ENCODE measurements at regions not wholly inside any gene's neighbourhood (a gene's known extent, or its start where the extent isn't known, plus 50 kb on each side); places are given as distances from the start of the nearest gene placed in this dataset.

DNA sequence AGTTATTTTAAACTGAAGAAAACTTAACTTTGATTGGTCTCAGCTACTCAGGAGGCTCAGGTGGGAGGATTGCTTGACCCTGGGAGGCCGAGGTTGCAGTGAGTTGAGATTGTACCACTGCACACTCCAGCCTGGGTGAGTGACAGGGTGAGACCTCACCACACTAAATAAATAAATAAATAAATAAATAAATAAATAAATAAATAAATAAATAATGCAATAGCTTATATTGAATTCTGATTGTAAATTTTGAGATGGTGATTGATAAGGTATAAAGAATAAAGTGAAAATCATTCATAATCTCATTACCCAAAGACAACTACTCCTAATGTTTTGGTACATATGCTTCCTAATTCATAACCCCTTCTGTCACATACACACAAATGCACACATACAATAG lies 58.1 kb downstream of the TUBA3C start:
- no peak overlapping the region for H2AFZ ChIP-seq (replicated peaks; ENCODE audit: low read length, poor library complexity)
- H3K4me1 ChIP-seq (ENCODE audit: control insufficient read depth, insufficient read depth, low read length), result no peaks in the 10 kb centered on the region
- H3K27me3 ChIP-seq (ENCODE audit: control insufficient read depth, insufficient read depth, low read length), result no peaks in the 10 kb centered on the region
- DNase-seq (no peak), ATAC-seq (ENCODE audit: low read depth) (no peak)
- in situ Hi-C loops (cut with MboI; ENCODE audit: low sequenced_read_pairs), result no loop called here
- H2BK5ac ChIP-seq (ENCODE audit: low read depth, low read length, poor library complexity, severe bottlenecking), result no peak overlapping the region
- H3K4me3 ChIP-seq (ENCODE audit: insufficient read depth, low read depth, low read length), result no peak overlapping the region
- H2AK9ac ChIP-seq (replicated peaks; ENCODE audit: low read depth, low read length, poor library complexity), result no peak overlapping the region
- no peak overlapping the region for H3K56ac ChIP-seq (ENCODE audit: extremely low read depth, insufficient read depth, low read length)
- H3K4ac ChIP-seq (ENCODE audit: low read depth, low read length), result no peak overlapping the region
- no peak overlapping the region for H2AK5ac ChIP-seq (ENCODE audit: low read depth, low read length)
- WGBS, 2 experiments (ENCODE audit: extremely low coverage in 2 of 2, insufficient read length in 1 of 2), result no CpG with 5 or more reads among the region's 1 CpG
- H3K18ac ChIP-seq (ENCODE audit: low read depth, low read length), result no peak overlapping the region
- ChIA-PET CTCF (no interaction called here), POLR2A (ENCODE audit: unreplicated experiment) (no interaction called here)
- TF ChIP-seq BHLHE40 (IDR thresholded peaks at IDR 0.05; ENCODE audit: low read depth, low read length) (no peak), FOS (IDR thresholded peaks at IDR 0.05; ENCODE audit: low read depth, low read length) (no peak), CHD1 (IDR thresholded peaks at IDR 0.05; ENCODE audit: low read depth, low read length) (no peak), CEBPB (IDR thresholded peaks at IDR 0.05; ENCODE audit: low read depth, low read length) (no peak), SMC3 (IDR thresholded peaks at IDR 0.05; ENCODE audit: low read depth, low read length) (no peak), MAZ (IDR thresholded peaks at IDR 0.05; ENCODE audit: borderline replicate concordance, low read depth, low read length) (no peak), RAD21 (IDR thresholded peaks at IDR 0.05; ENCODE audit: low read length) (no peak), RCOR1 (IDR thresholded peaks at IDR 0.05; ENCODE audit: insufficient replicate concordance, low read length) (no peak), NFE2L2 (IDR thresholded peaks at IDR 0.05; ENCODE audit: low read depth, low read length) (no peak), RFX5 (IDR thresholded peaks at IDR 0.05; ENCODE audit: low read depth, low read length) (no peak), MAFK (IDR thresholded peaks at IDR 0.05; ENCODE audit: low read depth, low read length) (no peak), POLR2A (IDR thresholded peaks at IDR 0.05; ENCODE audit: low read depth, low read length) (no peak), MXI1 (IDR thresholded peaks at IDR 0.05; ENCODE audit: borderline replicate concordance, low read depth, low read length) (no peak)
- TF ChIP-seq, protein P1, sequence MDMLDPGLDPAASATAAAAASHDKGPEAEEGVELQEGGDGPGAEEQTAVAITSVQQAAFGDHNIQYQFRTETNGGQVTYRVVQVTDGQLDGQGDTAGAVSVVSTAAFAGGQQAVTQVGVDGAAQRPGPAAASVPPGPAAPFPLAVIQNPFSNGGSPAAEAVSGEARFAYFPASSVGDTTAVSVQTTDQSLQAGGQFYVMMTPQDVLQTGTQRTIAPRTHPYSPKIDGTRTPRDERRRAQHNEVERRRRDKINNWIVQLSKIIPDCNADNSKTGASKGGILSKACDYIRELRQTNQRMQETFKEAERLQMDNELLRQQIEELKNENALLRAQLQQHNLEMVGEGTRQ (IDR thresholded peaks at IDR 0.05; ENCODE audit: low read depth, low read length), result no peak
- TF ChIP-seq, protein P2, sequence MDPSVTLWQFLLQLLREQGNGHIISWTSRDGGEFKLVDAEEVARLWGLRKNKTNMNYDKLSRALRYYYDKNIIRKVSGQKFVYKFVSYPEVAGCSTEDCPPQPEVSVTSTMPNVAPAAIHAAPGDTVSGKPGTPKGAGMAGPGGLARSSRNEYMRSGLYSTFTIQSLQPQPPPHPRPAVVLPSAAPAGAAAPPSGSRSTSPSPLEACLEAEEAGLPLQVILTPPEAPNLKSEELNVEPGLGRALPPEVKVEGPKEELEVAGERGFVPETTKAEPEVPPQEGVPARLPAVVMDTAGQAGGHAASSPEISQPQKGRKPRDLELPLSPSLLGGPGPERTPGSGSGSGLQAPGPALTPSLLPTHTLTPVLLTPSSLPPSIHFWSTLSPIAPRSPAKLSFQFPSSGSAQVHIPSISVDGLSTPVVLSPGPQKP (IDR thresholded peaks at IDR 0.05; ENCODE audit: borderline replicate concordance, low read depth, low read length), result no peak
- TF ChIP-seq, protein P3, sequence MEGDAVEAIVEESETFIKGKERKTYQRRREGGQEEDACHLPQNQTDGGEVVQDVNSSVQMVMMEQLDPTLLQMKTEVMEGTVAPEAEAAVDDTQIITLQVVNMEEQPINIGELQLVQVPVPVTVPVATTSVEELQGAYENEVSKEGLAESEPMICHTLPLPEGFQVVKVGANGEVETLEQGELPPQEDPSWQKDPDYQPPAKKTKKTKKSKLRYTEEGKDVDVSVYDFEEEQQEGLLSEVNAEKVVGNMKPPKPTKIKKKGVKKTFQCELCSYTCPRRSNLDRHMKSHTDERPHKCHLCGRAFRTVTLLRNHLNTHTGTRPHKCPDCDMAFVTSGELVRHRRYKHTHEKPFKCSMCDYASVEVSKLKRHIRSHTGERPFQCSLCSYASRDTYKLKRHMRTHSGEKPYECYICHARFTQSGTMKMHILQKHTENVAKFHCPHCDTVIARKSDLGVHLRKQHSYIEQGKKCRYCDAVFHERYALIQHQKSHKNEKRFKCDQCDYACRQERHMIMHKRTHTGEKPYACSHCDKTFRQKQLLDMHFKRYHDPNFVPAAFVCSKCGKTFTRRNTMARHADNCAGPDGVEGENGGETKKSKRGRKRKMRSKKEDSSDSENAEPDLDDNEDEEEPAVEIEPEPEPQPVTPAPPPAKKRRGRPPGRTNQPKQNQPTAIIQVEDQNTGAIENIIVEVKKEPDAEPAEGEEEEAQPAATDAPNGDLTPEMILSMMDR (conservative IDR thresholded peaks at IDR 0.05; ENCODE audit: low read depth, low read length), result no peak
- no peaks in the 10 kb centered on the region for H3K79me1 ChIP-seq (ENCODE audit: low read depth in 1 of 2, low read length in 2 of 2)
- no peak overlapping the region for H3K4me2 ChIP-seq (ENCODE audit: low read depth, low read length)
- H3K9me1 ChIP-seq (ENCODE audit: insufficient read depth, low read length), result no peaks in the 10 kb centered on the region
- H4K8ac ChIP-seq (ENCODE audit: low read depth in 2 of 2, low read length in 2 of 2), result no peak overlapping the region
- H2BK20ac ChIP-seq (ENCODE audit: low read depth, low read length), result no peak overlapping the region
- no peak overlapping the region for H4K5ac ChIP-seq (ENCODE audit: low read depth, low read length)
- H3K14ac ChIP-seq (replicated peaks; ENCODE audit: low read depth, low read length), result no peak overlapping the region
- H3K36me3 ChIP-seq (ENCODE audit: control insufficient read depth, insufficient read depth, low read length), result no peaks in the 10 kb centered on the region
- peaks cover 13% of the 10 kb centered on the region for H3K9me3 ChIP-seq (ENCODE audit: control insufficient read depth, insufficient read depth, low read length)
- no peak overlapping the region for H2BK120ac ChIP-seq (ENCODE audit: low read depth, low read length)
- no peaks in the 10 kb centered on the region for H4K20me1 ChIP-seq (ENCODE audit: insufficient read depth, low read length)
- no peak overlapping the region for H3K9ac ChIP-seq (ENCODE audit: low read depth, low read length)
- intact Hi-C loops (cut with micrococcal nuclease), result no loop called here
- no peak overlapping the region for H3K23ac ChIP-seq (ENCODE audit: low read depth, low read length)
- H2BK15ac ChIP-seq (ENCODE audit: low read depth, low read length), result no peak overlapping the region
- no peak overlapping the region for H4K91ac ChIP-seq (ENCODE audit: insufficient read depth, low read depth, low read length)
- no peak overlapping the region for H3K27ac ChIP-seq (ENCODE audit: insufficient read depth, low read length)
- no TSS peak for BruUV-seq (replicated peaks)
- dilution Hi-C loops (cut with HindIII; ENCODE audit: low sequenced_read_pairs, unreplicated experiment), result no loop called here
